Immature natural killer cell (primary cell): ENCODE measurements at regions not wholly inside any gene's neighbourhood (a gene's known extent, or its start where the extent isn't known, plus 50 kb on each side); places are given as distances from the start of the nearest gene placed in this dataset.
A peak's percentile ranks its signal among the peaks of the same experiment; 100 is the strongest.

Experiments used
- DNase-seq, 3 donors: peaks; one replicate each; pipeline ENCODE4 v3.0.0; 2022; ENCODE audit warnings: mixed read lengths in 1 of 3
- H3K27ac Mint-ChIP-seq, 6 donors: one replicate each; pipeline ENCODE4 v1.8.0; 2020; ENCODE audit warnings: mixed read lengths in 6 of 6, mild to moderate bottlenecking in 5 of 6, inconsistent platforms in 4 of 6, moderate library complexity in 3 of 6
- H3K27me3 Mint-ChIP-seq, 3 donors: one replicate each; pipeline ENCODE4 v1.8.0; 2020 to 2021; ENCODE audit warnings: low read depth in 3 of 3, mild to moderate bottlenecking in 3 of 3, mixed read lengths in 3 of 3, moderate library complexity in 3 of 3, inconsistent platforms in 1 of 3
- H3K36me3 Mint-ChIP-seq, 3 donors: one replicate each; pipeline ENCODE4 v1.8.0; 2020; ENCODE audit warnings: mixed read lengths in 3 of 3, inconsistent platforms in 2 of 3, mild to moderate bottlenecking in 2 of 3
- H3K4me1 Mint-ChIP-seq, 2 donors: one replicate each; pipeline ENCODE4 v1.8.0; 2020; ENCODE audit warnings: inconsistent platforms in 2 of 2, mild to moderate bottlenecking in 2 of 2, mixed read lengths in 2 of 2, moderate library complexity in 1 of 2
- H3K4me3 Mint-ChIP-seq, 5 donors: one replicate each; pipeline ENCODE4 v1.8.0; 2020; ENCODE audit warnings: mild to moderate bottlenecking in 5 of 5, mixed read lengths in 5 of 5, inconsistent platforms in 3 of 5, moderate library complexity in 3 of 5
- H3K9me3 Mint-ChIP-seq, 6 donors: one replicate each; pipeline ENCODE4 v1.8.0; 2020; ENCODE audit warnings: mild to moderate bottlenecking in 6 of 6, mixed read lengths in 6 of 6, inconsistent platforms in 4 of 6, moderate library complexity in 3 of 6

DNA sequence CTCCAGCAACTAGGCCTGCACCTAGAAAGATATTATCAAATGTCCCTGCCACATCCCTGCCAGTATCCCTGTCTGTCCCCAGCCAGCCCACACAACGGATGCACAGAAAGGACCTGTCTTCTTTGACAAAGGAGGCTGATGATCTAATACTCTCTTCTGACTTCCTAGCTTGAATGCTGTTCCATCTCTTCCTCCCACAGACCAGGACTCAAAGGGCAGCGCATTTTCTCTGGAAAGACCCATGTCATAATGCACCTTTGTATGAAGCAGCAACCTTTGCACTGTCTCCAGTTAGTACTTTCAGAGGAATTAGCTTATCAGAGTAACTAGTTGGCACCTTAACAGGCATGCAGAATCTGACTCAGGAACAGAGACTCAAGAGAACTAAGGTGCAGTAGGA lies 53.3 kb upstream of the TAF8 start:
- H3K27ac Mint-ChIP-seq, result peak overlapping the region in 4 of 6 donors; percentile 10 to 56 (median 38)
- H3K4me1 Mint-ChIP-seq, result peaks cover 40 to 51% of the 10 kb centered on the region in 2 donors
- H3K9me3 Mint-ChIP-seq, result no peaks in the 10 kb centered on the region
- no peak for DNase-seq
- no peak overlapping the region for H3K4me3 Mint-ChIP-seq
- peaks cover 11 to 27% (median 16%) of the 10 kb centered on the region in 3 donors for H3K36me3 Mint-ChIP-seq
- peaks cover 2 to 3% (median 3%) of the 10 kb centered on the region in 3 donors for H3K27me3 Mint-ChIP-seq

DNA sequence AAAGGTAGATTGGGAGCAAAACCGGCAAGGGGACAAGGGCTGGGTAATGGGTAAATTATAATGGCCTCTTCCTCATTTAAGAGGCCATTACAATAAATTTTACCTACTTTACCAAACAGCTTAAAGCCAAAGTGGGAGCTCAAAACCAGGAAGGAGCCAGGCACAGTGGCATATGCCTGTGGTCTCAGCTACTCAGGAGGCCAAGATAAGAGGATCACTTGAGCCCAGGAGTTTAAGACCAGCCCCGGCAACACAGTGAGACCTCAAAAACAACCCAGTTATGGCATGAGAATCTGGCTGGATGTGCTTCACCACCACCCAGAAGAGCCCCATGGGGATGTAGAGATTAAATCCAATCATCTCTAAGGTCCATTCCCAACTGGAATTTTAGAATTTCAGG lies 52.9 kb upstream of the TAF8 start:
- DNase-seq, result no peak
- H3K4me1 Mint-ChIP-seq, result peaks cover 39 to 51% of the 10 kb centered on the region in 2 donors
- no peak overlapping the region for H3K4me3 Mint-ChIP-seq
- peak overlapping the region in 3 of 6 donors; percentile 10 to 56 (median 49) for H3K27ac Mint-ChIP-seq
- peaks cover 11 to 27% (median 16%) of the 10 kb centered on the region in 3 donors for H3K36me3 Mint-ChIP-seq
- H3K9me3 Mint-ChIP-seq, result no peaks in the 10 kb centered on the region
- H3K27me3 Mint-ChIP-seq, result peaks cover 2 to 3% (median 3%) of the 10 kb centered on the region in 3 donors
